ENCODE measurements at regions not wholly inside any gene's neighbourhood (a gene's known extent, or its start where the extent isn't known, plus 50 kb on each side); places are given as distances from the start of the nearest gene placed in this dataset.
A peak's percentile ranks its signal among the peaks of the same experiment; 100 is the strongest.

DNA sequence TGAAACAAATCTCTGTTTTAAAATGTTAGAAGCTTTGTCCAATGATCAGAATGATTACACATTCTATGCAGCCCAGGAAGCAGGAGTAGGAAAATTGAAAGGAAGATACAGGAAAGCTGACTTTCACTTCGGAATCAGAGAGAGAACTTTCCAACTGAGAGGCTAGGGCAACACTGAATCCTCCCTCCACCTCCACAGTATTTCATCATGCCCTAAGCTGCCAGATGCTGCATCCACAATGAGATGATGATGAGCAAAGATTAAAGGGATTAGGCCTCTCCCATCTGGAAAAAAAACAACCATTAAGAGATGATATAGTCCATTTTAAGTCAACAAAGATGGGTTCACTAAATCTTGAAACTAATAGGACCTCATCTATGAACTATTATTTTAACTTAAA, 215.6 kb downstream of the GPR37 start:
- H3K9me3 ChIP-seq (ENCODE audit: control insufficient read depth in 4 of 4, insufficient read depth in 3 of 4, low read length in 3 of 4), result no peaks in the 10 kb centered on the region
- no peaks in the 10 kb centered on the region for H3K27me3 ChIP-seq (ENCODE audit: control insufficient read depth in 3 of 3, insufficient read depth in 3 of 3, low read length in 2 of 3)
- no peak overlapping the region for H3K9ac ChIP-seq (ENCODE audit: insufficient read depth in 1 of 2, low read length in 2 of 2)
- no peak overlapping the region for H3K27ac ChIP-seq (ENCODE audit: low read depth in 1 of 2, low read length in 1 of 2)
- no peaks in the 10 kb centered on the region for H3K36me3 ChIP-seq (ENCODE audit: control insufficient read depth in 4 of 4, insufficient read depth in 4 of 4, low read length in 4 of 4)
- DNase-seq, result no peak
- ATAC-seq (ENCODE audit: insufficient read depth, low FRiP score), result no peak
- H3K4me1 ChIP-seq (ENCODE audit: control insufficient read depth in 5 of 5, insufficient read depth in 5 of 5, low read length in 5 of 5), result no peaks in the 10 kb centered on the region
- no peak overlapping the region for H3K4me3 ChIP-seq
- WGBS, 2 donors, result 68 to 78% methylated on average over 1 of the region's 1 CpG
- TF ChIP-seq, protein P1, sequence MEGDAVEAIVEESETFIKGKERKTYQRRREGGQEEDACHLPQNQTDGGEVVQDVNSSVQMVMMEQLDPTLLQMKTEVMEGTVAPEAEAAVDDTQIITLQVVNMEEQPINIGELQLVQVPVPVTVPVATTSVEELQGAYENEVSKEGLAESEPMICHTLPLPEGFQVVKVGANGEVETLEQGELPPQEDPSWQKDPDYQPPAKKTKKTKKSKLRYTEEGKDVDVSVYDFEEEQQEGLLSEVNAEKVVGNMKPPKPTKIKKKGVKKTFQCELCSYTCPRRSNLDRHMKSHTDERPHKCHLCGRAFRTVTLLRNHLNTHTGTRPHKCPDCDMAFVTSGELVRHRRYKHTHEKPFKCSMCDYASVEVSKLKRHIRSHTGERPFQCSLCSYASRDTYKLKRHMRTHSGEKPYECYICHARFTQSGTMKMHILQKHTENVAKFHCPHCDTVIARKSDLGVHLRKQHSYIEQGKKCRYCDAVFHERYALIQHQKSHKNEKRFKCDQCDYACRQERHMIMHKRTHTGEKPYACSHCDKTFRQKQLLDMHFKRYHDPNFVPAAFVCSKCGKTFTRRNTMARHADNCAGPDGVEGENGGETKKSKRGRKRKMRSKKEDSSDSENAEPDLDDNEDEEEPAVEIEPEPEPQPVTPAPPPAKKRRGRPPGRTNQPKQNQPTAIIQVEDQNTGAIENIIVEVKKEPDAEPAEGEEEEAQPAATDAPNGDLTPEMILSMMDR (IDR thresholded peaks at IDR 0.05; ENCODE audit: control extremely low read depth, extremely low read depth), result no peak

DNA sequence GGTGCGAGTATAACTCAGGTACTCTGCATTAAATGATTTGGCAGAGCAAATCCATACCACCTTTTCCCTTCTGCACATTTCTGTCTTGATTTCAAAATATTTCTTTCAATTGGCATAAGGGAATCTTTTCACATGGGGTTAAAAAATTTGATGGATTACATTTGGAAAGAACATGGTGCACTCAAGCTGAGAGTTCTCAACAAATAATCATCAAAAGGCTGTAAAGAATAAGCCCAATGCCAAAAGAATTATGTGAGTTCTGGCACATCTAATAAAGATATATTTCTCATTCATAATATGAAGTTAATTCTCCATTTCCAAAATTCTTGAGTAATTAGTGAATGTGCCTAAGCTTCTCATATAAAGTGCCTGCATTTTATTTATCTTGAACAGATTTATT, 223.1 kb downstream of the GPR37 start:
- no peak for ATAC-seq (ENCODE audit: insufficient read depth, low FRiP score)
- no peak overlapping the region for H3K9ac ChIP-seq (ENCODE audit: insufficient read depth in 1 of 2, low read length in 2 of 2)
- no peaks in the 10 kb centered on the region for H3K9me3 ChIP-seq (ENCODE audit: control insufficient read depth in 4 of 4, insufficient read depth in 3 of 4, low read length in 3 of 4)
- DNase-seq, result peak in 2 of 3 donors; percentile 80 to 89
- TF ChIP-seq, protein P1 (IDR thresholded peaks at IDR 0.05; ENCODE audit: control extremely low read depth, extremely low read depth), result no peak
- H3K36me3 ChIP-seq (ENCODE audit: control insufficient read depth in 4 of 4, insufficient read depth in 4 of 4, low read length in 4 of 4), result no peaks in the 10 kb centered on the region
- H3K27ac ChIP-seq (ENCODE audit: low read depth in 1 of 2, low read length in 1 of 2), result no peak overlapping the region
- 94 to 97% methylated on average over 1 of the region's 1 CpG for WGBS, 2 donors
- peaks cover 0 to 20% (median 0%) of the 10 kb centered on the region in 5 donors for H3K4me1 ChIP-seq (ENCODE audit: control insufficient read depth in 5 of 5, insufficient read depth in 5 of 5, low read length in 5 of 5)
- no peak overlapping the region for H3K4me3 ChIP-seq
- no peaks in the 10 kb centered on the region for H3K27me3 ChIP-seq (ENCODE audit: control insufficient read depth in 3 of 3, insufficient read depth in 3 of 3, low read length in 2 of 3)

DNA sequence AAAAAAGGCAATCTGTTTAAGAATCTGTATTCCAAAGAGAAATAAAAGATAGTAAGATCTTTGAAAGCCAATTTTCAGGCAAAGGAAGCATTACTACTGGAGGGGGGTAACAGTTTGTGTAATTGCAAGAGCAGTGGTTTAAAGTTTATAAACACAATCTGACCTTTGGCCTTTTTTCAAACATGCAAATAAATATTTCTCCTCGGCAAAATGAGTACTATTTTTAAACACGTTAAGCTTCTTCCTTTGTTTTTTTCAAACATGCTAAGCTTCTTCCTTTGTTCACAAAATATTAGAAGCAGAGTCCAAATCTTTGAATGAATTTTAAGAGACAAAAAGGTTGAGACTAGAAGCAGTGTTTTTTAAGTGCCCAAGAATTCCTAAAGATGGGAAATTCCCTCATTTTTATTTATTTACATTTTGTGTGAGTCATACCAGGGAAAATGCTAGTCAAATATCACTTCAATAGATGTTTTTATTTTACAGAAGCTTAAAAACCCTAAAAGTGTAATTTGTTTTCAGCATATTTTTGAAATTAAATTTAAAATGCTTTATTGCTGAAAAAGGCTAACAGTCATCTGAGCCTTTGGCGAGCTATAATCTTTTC, 229.3 kb downstream of the GPR37 start:
- 43 to 60% methylated on average over 3 of the region's 3 CpGs for WGBS, 2 donors
- DNase-seq, result peak in 2 of 3 donors; percentile 73 to 78
- Histone ChIP-seq H3K9me3 (ENCODE audit: control insufficient read depth in 4 of 4, insufficient read depth in 3 of 4, low read length in 3 of 4) (no peaks in the 10 kb centered on the region), H3K9ac (ENCODE audit: insufficient read depth in 1 of 2, low read length in 2 of 2) (no peak overlapping the region), H3K4me3 (no peak overlapping the region), H3K27me3 (ENCODE audit: control insufficient read depth in 3 of 3, insufficient read depth in 3 of 3, low read length in 2 of 3) (no peaks in the 10 kb centered on the region), H3K4me1 (ENCODE audit: control insufficient read depth in 5 of 5, insufficient read depth in 5 of 5, low read length in 5 of 5) (peaks cover 0 to 29% (median 0%) of the 10 kb centered on the region in 5 donors), H3K27ac (ENCODE audit: low read depth in 1 of 2, low read length in 1 of 2) (no peak overlapping the region), H3K36me3 (ENCODE audit: control insufficient read depth in 4 of 4, insufficient read depth in 4 of 4, low read length in 4 of 4) (no peaks in the 10 kb centered on the region)
- no peak for ATAC-seq (ENCODE audit: insufficient read depth, low FRiP score)
- TF ChIP-seq, protein P1 (IDR thresholded peaks at IDR 0.05; ENCODE audit: control extremely low read depth, extremely low read depth), result no peak

DNA sequence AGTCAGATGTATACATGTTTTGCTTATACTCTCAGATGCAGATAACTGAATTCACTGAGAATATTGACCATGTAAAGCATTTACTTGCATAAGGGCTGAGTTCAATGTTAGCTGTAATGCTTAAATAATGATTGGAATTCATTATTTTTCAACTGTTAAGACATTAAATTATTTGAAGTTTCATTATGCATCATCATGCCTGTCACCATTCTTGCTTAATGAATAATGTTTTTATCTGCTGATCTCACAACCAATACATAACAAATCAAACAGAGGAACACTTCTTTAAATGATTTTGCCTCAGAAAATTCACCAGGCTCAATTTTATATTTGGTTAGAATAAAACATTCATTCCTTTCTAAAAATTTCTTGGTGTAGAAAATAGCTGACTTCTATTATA, 233.4 kb downstream of the GPR37 start:
- H3K9me3 ChIP-seq (ENCODE audit: control insufficient read depth in 4 of 4, insufficient read depth in 3 of 4, low read length in 3 of 4), result peaks cover 0 to 7% (median 4%) of the 10 kb centered on the region in 4 donors
- DNase-seq (no peak), ATAC-seq (ENCODE audit: insufficient read depth, low FRiP score) (no peak)
- no peaks in the 10 kb centered on the region for H3K27me3 ChIP-seq (ENCODE audit: control insufficient read depth in 3 of 3, insufficient read depth in 3 of 3, low read length in 2 of 3)
- no peak overlapping the region for H3K9ac ChIP-seq (ENCODE audit: insufficient read depth in 1 of 2, low read length in 2 of 2)
- no peak overlapping the region for H3K27ac ChIP-seq (ENCODE audit: low read depth in 1 of 2, low read length in 1 of 2)
- no peaks in the 10 kb centered on the region for H3K36me3 ChIP-seq (ENCODE audit: control insufficient read depth in 4 of 4, insufficient read depth in 4 of 4, low read length in 4 of 4)
- TF ChIP-seq, protein P1 (IDR thresholded peaks at IDR 0.05; ENCODE audit: control extremely low read depth, extremely low read depth), result no peak
- peaks cover 0 to 18% (median 0%) of the 10 kb centered on the region in 5 donors for H3K4me1 ChIP-seq (ENCODE audit: control insufficient read depth in 5 of 5, insufficient read depth in 5 of 5, low read length in 5 of 5)
- no peak overlapping the region for H3K4me3 ChIP-seq
